ENCODE measurements at regions not wholly inside any gene's neighbourhood (a gene's known extent, or its start where the extent isn't known, plus 50 kb on each side); places are given as distances from the start of the nearest gene placed in this dataset.
A peak's percentile ranks its signal among the peaks of the same experiment; 100 is the strongest.

DNA sequence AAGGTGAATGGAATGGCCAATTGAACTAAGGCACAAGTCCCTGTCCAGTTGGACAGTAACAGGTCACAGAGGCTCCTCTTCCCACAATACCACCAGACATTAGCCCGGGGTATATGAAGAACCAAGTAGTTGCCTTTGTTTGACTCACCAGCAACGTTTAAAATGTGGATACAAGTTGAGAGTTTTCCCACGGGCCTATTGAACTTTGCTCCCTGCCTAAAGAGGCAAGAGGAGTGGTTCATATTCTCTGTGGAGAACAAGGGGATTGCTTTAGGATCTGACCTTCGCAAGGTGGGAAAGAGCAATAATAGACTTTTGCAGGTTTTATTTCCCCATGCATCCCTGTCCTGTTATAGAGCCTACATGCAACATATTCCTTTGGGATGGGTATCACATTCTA, 177.2 kb downstream of the POU4F1 start:
- no peak for DNase-seq (ENCODE audit: low spot score)

- DNase-seq (ENCODE audit: low spot score) = no peak
These were observed 182.5 kb downstream of the POU4F1 start for GRCh38 chr13:78420814-78421213.

DNA sequence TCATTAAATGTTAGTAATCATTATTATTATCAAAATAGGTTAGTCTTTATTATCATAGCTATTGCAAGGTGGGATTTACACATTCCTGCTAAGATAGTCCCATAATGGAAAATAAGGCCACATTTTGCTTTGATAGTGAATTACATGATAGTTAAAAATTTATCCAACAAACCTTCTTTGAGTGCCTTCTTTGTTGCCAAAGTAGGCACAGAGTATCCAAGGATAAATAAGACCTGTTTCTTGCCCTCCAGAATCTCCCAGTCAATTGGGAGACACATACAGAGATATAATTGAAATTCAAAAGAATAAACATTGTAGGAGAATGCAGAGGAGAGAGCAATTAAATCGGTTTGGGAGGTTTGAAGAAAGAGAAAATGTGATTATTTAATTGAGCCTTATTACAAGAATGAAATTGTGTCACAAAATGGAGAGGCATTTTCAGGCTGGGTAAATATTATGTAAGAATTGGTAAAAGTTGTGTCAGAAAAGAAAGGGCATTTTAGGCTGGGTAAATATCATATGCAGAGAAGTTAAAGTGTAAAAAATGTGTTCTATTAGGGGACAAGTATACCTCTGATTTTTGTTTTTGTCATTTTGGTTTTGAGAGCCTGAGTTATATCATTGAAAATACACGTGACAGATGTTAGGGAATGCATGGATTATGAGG, 189.3 kb downstream of the POU4F1 start:
- DNase-seq (ENCODE audit: low spot score) = no peak

DNA sequence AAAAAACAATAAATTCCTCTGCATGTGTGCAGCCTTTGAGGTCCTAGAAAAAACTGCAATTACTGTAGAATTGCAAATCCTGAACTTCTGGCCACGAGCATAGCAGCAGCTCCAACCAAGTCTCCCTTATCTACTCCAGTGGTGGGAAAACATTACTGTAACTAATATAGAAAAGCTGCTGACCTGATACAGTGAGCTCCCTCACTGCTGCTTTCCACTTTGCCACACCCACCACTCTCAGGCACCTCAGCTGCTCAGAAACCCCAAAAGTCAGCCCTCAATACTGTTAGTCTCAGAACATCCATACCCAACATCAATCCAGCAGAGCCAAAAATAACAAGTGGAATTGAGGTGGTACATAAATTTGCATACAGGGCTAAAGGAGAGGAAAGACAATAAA, 192.5 kb downstream of the POU4F1 start:
- no peak for DNase-seq (ENCODE audit: low spot score)

GRCh38 chr13:78410164-78410563, 193.2 kb downstream of the POU4F1 start:
- no peak for DNase-seq (ENCODE audit: low spot score)

- DNase-seq (ENCODE audit: low spot score) = no peak
These were observed 194.2 kb downstream of the POU4F1 start for GRCh38 chr13:78409172-78409571.

DNA sequence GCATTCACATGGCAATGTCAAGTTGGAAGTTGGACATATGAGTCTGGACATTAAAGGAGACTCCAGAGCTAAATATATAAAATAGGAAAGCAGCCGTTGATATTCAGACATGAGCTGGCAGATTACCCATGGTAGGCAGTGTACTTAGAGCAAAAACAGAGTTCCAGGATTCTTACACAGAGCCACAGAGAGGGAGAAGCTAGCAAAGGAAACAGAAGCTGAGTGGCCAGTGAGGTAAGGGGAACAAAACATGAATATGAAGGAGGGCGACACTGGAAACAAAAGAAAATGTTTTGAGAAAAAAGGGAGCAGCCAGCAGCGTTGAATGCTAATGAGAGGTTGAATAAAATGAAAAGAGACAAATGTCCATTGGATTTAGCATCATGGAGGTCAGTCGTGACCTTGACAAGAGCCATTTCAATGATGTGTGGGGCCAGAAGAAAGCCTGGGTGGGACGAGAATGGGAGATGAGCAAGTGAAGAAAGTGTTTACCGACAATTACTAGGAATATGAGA, 198.4 kb downstream of the POU4F1 start:
- DNase-seq (ENCODE audit: low spot score) = no peak

- no peak for DNase-seq (ENCODE audit: low spot score)
These were observed 200.5 kb downstream of the POU4F1 start for GRCh38 chr13:78402708-78403400.

- DNase-seq (ENCODE audit: low spot score) = peak; percentile 36
These were observed 201.3 kb downstream of the POU4F1 start for GRCh38 chr13:78401873-78402707.

DNA sequence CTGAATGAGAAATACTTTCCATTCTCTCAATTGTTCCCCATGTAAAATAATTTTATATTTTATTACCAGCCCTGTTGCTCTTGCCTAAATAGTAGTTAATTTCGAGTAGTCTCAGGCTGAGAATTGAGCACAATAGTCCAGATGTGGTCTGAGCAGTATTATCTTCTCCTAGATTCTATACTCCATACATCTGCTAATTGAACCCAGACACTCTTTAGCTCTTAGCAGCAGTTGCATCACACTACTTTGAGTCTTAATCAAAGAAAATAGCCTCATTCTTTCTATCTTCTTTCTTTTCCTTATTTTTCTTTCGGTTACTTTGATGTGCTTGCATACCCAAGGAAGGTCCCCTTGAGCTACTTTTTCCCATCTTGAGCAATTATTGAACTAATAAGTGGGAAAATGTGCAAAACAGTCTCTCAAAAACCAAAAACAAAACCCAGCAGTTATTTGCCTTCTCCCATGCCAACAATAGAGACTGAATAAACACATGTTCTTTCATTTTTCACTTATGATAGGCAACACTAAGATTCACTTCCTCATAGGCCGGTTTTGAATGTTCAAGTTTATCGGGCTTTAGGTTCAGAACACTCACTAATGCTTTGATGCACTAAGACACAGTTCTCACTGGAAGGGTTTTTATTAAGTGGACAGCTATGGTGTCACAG, 204.5 kb downstream of the POU4F1 start:
- DNase-seq (ENCODE audit: low spot score) = no peak

DNA sequence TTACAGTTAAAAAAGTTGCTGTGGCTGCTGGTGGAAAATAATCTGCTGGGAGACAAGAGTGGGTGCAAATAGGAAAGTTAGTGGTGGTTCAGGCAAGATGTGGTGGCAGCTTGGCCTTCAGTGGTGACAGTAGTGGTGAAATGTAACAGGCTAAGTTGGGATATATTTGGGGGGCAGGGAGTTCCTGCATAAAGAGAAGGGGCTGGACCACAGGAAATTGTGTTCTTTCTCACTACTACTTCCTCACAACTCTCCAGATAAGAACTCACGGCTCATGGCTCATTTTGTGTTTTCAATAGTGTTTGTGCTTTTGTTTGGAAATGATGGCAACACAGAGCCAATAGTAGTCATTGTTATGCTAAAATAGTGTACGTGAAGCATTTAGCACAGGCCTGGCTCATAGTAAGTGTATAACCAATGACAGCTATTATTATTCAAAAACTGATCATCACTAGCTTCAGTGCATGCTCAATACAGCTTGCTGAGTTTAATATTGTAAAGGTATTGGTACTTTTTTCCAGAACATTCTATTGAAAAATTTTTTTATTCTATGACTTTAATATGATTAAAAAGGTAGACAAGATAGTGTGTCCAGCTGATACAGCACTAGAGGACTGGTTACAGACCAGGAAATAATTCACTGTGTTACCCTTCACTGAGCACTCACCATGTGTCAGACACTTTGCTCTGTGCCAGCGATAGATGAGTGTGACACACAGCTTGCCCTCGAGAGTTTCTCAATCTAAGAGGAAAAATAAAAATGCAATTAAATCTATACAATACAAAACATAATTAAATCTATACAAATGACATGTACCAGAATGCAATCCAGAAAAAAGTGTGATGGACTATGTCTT, 209.8 kb downstream of the POU4F1 start:
- DNase-seq (ENCODE audit: low spot score) = no peak

DNA sequence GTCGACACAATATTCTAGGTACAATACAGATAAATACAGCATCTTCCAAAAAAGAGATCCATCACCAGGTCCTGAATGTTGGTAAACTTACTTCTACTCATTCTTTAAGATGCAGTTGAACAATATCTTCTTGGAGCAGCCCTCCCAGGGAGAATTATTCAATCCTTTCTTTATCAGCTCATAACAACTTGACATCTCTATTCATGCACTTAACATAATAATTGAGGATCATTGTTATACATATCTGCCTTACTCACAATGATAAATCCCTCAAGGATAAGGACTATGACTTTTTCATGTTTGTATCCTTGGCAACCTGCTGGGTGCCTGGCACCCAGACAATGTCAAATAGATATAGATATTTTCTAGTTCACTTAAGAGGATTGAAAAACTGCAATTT, 219.5 kb downstream of the POU4F1 start:
- DNase-seq (ENCODE audit: low spot score) = no peak

DNA sequence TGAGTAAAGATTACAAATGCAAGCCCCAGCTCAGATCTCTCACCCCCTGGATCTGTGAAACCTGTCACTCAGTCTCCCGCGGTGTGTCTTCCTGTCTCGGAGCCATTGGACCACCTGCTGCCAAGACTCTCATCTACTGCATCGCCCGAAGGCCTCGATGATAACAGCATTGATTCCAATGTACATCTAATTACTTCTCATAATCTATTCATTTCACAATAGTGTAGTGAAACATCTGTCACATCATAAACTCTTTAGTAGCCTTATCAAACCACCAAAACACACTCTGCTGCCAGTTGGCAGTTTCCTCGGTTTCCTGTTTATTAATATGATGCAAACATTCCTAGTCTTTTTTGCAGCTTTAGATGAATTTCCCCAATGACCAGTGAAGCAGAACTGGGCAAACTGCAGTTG, 220.3 kb downstream of the POU4F1 start:
- DNase-seq (ENCODE audit: low spot score) = no peak

DNA sequence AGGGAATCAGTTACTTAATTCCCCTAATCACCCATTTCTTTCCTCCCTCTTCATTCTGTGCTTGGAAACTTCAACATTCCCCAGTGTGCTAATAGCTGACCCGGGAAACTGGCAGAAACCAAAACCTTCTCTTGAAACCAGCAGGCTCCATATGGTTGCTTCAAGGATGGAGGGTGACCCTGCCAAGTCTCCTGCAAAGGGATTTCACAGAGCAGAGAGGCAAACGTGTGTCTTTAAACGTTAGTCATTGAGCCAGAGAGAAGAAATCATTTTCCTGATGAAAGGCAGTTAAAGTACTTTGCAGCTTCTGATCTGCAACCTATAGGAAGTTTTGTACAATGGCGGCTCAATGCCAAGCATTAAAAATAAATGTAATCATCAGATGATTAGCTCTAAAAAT, 220.9 kb downstream of the POU4F1 start:
- DNase-seq (ENCODE audit: low spot score) = no peak

GRCh38 chr13:78376822-78377221, 226.5 kb downstream of the POU4F1 start:
- DNase-seq (ENCODE audit: low spot score) = no peak

DNA sequence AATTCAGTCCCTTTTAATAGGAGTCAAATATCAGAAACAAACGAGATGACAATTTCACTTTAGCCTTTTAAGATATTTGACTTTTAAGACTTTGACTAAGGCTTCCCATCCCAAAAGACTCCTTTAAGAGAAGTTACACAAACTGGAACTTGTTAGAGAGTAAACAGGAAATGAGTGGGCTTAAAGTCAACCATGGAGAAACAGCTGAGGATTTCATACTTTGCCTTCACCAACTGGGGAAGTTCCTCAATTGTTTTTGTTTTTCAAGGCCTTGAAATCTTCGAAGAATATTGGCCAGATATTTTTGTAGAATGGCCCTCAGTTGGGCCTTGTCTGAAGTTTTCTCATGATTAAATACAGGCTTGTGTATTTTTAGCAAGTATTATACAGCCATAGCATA, 227.3 kb downstream of the POU4F1 start:
- no peak for DNase-seq (ENCODE audit: low spot score)

DNA sequence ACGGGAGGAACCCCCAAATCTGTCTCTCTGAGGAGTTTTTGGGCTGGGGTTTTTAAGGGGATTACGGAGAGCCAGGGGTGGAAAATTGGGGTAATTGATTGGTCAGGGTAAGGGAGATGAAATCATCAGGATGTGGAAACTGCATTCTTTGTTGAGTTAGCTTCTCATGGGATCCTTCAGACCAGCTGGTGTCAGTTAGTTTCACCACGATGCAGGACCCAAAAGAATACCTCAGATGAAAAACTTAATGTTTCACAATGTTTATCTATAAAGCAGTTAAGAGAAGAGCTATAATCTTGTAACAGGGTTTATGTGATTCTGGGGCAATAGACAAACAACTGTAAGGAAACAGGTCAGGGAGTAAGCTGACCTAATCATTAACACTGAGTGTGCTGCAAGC, 230.8 kb downstream of the POU4F1 start:
- no peak for DNase-seq (ENCODE audit: low spot score)

GRCh38 chr13:78370231-78370630, 233.1 kb downstream of the POU4F1 start:
- no peak for DNase-seq (ENCODE audit: low spot score)

- no peak for DNase-seq (ENCODE audit: low spot score)
These were observed 238.6 kb downstream of the POU4F1 start for GRCh38 chr13:78364711-78365110.

DNA sequence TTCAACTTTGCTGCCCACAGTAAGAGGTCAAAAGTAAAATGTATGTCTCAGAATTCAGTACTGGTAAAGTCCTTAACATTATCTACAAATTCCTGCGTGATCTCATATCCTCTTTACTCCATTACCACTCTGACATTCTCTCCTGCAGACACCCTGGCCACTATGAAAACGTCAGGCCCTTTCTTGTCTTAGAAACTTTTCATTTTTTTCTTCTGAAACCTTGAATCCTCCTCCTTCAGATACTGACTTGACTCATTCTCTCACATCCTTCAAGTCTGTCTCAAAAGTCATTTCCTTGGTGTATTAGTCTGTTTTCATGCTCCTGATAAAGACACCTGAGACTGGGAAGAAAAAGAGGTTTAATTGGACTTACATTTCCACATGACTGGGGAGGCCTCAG, 262.3 kb downstream of the POU4F1 start:
- DNase-seq (ENCODE audit: low spot score) = no peak

- no peak for DNase-seq (ENCODE audit: low spot score)
These were observed 263.4 kb downstream of the POU4F1 start for GRCh38 chr13:78339927-78340326.
